RPMI7951 (cell line): ENCODE measurements at regions not wholly inside any gene's neighbourhood (a gene's known extent, or its start where the extent isn't known, plus 50 kb on each side); places are given as distances from the start of the nearest gene placed in this dataset.
"Not testable (repeated sequence)": the region's sequence is repeated elsewhere in the genome, so short reads cannot be mapped to it uniquely, and the experiment has no call there.

Source experiments
- DNase-seq: peaks from one replicate; pipeline ENCODE4 v3.0.0-alpha.2; 2012; ENCODE audit warnings: low read depth

DNA sequence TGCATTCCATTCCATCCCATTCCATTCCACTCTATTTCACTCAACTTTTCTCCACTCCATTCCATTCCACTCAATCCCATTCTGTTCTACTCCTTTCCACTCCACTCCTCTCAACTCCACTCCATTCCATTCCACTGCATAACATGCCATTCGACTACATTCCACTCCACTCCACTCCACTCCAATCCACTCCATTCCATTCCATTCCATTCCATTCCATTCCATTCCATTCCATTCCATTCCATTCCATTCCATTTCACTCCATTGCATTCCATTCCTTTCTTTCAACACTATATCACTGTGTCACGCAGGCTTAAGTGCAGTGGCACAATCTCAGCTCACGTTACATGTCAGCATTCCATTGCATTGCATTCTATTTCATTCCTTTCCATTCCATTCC lies 1430.4 kb downstream of the TSPY10 start:
- not testable (repeated sequence) for DNase-seq

DNA sequence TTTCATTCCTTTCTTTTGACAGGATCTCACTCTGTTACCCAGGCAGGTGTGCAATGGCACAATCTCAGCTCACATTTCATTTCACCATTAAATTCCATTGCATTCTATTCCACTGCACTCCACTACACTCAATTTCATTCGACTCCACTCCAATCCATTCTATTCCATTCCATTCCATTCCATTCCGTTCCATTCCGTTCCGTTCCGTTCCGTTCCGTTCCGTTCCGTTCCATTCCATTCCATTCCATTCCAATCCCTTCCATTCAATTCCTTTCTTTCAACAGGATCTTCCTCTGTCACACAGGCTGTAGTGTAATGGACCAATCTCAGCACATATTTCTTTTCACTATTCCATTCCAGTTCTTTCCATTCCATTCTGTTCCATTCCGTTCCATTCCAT lies 1445.7 kb downstream of the TSPY10 start:
- no peak for DNase-seq

DNA sequence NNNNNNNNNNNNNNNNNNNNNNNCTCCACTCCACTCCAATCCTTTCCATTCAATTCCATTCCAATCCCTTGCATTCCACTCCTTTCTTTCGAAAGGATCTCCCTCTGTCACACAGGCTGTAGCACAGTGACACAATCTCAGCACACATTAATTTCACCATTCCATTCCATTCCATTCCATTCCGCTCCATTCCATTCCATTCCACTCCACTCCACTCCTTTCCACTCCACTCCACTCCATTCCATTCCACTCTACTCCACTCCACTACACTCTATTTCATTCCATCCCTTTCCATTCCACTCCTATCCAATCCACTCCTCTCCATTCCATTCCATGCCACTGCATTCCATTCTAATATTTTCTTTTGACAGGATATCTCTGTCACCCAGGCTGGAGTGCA lies 1459.0 kb downstream of the TSPY10 start:
- DNase-seq = no peak

DNA sequence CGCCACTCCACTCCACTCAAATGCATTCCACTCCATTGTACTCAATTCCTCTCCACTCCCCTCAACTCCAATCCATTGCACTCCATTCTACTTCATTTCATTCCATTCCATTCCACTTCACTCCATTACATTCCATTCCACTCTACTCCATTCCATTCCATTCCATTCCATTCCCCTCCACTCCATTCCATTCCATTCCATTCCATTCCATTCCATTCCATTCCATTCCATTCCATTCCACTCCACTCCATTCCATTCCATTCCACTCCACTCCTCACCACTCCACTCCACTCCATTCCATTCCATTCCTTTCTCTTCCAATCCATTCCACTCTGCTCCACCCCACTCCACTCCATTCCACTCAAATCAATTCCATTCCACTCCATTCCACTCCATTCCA lies 1459.9 kb downstream of the TSPY10 start:
- DNase-seq = no peak

DNA sequence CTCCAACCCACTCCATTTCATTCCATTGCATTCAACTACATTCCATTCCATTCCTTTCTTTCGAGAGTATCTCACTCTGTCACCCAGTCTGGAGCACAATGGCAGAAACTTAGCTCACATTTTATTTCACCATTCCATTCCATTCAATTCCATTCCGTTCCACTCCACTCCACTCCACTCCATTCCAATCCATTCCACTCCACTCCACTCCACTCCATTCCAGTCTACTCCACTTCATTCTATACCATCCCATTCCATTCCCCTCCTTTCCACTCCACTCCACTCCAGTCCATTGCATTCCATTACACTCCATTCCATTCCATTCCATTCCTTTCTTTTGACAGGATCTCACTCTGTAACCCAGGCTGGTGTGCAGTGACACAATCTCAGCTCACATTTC lies 1466.3 kb downstream of the TSPY10 start:
- no peak for DNase-seq

DNA sequence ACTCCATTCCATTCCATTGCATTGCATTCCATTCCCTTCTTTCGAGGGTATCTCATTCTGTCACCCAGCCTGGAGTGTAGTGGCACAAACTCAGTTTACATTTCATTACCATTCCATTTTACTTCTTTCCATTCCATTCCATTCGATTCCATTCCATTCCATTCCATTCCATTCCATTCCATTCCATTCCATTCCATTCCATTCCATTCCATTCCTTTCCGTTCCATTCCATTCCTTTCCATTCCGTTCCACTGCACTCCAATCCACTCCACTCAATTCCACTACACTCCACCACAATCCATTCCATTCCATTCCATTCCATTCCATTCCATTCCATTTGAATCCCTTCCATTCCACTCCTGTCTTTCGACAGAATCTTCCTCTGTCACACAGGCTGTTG lies 1472.0 kb downstream of the TSPY10 start:
- not testable (repeated sequence) for DNase-seq

DNA sequence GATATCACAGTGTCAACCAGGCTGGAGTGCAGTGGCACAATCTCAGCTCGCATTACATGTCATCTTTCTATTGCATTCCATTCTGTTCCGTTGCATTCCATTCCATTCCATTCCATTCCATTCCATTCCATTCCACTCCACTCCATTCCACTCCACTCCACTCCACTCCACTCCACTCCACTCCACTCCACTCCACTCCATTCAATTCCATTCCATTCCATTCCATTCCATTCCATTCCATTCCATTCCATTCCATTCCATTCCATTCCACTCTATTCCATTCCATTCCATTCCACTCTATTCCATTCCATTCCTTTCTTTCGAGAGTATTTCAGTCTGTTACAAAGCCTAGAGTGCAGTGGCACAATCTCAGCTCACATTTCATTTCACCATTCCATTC lies 1486.5 kb downstream of the TSPY10 start:
- not testable (repeated sequence) for DNase-seq

DNA sequence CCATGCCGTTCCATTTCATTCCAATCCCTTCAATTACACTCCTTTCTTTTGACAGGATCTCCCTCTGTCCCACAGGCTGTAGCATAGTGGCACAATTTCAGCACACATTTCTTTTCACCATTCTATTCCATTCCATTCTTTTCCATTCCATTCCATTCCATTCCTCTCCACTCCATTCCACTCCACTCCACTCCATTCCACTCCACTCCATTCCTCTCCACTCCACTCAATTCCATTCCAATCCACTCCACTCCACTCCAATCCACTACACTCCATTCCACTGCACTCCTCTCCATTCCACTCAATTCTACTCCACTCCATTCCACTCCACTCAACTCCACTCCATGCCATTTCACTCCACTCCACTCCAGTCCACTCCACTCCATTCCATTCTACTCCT lies 1495.1 kb downstream of the TSPY10 start:
- DNase-seq = no peak

DNA sequence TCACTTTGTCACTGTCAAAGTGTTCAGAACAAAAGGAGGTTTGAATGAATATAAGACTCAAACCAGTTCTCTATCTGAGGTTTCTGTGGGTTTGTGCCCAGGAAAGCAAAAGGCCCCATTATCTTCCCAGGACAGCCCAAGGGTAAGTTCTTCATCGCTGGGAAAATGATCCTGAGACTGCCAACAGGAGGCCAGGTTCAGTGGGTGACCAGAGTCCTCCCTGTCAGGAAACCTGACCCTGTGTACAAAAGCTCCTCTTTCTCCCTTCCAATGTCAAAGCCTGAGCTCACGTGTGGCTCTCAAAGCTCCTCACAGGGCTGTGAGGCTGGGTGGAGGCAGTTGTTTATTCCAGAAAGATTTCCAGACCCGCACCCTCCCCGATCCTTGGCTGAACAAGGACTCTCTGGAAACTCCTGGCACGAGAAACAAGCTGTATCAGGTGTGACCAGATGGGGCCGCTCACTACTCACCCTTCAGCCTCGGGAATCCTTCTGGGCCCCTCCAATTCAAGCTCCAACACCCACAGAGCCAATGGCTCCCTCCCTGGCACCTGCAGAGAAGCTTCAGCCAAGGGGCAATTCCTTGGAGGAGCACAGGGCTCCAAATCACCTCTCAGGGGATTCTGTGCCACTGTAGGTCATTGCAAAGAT lies 1516.7 kb downstream of the TSPY10 start:
- no peak for DNase-seq

DNA sequence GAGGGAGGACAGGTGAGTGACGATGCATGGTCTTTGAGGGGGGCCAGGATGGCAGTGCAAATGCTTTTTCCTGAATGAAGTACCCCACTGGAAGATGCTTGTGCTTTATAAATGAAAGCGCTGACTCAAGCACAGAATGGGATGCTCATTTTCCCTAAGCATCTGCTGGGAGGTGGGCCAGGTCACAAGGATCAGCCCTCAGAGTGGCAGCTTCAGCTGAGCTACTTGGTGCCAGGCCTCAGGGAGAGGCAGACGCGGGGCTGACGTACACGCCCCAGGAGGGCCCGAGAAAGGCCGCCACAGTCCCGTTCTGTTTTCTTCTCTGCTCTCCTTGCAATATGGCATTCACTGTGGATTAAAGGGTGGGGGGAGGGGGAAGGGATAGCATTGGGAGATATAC lies 1535.8 kb downstream of the TSPY10 start:
- DNase-seq = no peak

DNA sequence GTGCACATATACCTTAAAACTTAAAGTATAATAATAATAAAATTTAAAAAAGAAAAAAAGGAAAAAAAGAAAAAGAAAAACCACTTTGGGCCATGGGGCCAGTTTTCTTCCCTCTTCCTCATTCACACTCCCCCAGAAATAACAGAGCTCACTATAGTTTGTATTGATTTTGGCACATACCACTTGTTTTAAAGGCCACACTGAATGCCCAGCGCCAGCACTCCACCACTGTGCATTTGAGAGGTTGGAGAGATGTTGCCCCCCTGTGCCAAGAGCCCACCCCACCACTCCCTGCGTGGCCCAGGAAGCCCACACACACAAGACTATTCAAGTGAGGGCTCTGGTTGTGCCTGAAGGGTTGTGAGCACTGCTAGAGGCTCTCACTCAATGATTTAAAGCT lies 1536.3 kb downstream of the TSPY10 start:
- no peak for DNase-seq

DNA sequence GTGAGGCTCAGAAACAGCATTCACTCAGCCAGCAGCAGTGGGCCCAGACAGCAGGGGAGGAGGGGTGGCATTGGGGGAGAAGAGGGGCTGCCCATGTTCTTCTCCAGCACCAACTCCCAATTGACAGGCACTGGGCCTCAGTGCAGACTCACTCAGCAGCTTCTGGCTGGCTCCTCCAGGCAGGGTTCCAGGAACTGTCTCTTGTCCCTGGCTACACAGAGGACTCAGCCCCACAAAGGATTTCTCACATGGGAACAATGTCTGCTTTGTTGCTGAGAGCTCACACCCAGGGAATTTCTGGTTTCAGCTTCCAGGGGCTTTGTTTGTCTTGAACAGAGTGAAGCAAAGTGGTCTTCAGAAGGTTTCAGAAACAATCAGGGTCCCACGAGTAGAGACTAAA lies 1536.7 kb downstream of the TSPY10 start:
- no peak for DNase-seq

DNA sequence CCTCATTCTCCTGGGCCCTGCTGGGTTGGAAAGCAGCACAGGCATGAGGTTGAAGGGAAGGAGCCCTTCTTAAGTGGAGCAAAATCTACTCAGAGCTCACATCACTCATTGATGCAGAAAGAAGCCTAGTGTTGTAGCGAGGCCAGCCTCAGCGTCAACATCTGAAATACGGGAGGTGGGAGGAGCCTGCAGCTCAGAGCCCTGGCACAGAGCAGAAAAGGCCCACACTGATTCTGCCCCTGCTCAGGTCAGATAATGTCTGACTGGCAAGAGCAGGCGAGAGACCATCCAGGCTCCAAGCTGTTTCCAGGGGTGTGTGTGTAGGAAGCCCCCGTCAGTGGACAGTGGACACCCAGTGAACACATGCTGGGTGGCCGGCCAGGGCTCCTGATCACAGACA lies 1541.6 kb downstream of the TSPY10 start:
- no peak for DNase-seq

DNA sequence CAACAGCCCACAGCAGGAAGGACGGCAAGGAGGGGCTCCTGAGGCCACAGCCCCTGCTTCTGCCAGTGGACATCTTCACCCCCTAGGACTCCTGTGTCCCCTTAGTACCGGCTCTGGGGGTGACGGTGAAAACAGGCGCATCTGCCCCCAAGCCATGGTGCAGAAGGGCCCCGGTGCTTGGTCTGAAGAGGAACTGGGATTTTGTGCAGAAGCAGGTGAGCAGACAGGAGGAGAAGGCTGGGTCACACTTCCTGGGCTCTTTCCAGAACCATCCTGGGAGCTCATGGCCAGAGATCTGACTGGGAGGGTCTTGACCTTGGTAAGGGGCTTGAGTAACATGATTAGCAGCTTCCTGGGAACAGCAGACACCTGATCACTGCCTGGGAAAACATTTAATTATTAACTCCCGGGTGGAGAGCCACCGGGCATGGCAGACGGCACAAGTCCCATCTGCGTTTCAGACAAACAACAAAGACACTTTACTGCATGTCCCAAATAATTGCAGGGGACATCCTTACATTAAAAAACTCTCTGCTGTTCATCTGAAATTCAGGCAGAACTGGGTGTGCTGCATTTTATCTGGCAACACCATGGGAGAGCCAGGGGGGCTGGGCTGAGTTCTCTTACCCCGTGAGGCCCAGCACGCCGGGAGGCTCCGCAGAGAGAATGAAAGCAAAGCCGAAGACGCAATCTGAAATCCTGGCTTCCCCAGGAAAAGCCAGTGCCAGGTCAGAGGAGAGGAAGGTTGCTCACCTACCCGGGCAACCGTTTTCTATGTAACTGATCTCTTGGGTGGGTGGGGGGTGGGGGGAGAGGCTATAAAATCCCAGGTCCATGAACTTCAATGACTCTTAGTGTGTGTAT lies 1542.8 kb downstream of the TSPY10 start:
- peak; percentile 0 for DNase-seq

DNA sequence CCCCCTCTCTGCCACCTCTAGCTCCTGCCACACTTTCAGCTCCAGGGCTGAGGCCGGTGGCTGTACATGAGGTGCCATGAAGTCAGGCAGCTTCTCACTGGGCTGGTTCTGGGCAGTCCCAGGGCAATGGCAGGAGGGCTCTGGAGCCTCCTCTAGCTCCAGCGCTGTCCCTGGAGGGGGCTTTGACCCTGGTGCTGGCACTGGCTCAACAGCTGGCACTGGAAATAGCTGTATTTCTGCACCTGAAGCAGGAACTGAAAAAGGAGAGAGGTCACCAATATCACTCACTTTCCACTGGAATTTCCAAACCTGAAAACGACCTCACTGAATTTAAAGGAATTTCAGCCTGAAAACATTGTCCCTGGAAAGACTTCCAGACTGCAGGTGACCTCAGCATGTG lies 1558.1 kb downstream of the TSPY10 start:
- not testable (repeated sequence) for DNase-seq

DNA sequence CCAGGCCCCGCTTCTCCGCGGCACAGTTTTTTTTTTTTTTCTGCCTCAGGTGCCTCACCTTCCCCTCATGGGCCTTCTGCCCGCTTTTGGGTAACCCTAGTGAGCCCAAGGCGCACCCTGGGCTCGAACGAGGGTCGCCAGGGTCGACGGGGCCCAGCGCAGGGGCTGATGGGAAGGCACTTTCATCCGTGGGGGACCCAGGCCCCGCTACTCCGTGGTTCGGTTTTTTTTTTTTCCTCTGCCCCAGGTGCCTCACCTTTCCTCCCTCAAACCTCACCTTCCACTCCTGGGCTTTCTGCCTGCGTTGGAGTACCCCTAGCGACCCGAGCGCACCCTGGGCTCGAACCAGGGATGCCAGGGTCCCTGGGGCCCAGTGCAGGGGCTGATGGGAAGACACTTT lies 1569.8 kb downstream of the TSPY10 start:
- DNase-seq = not testable (repeated sequence)

DNA sequence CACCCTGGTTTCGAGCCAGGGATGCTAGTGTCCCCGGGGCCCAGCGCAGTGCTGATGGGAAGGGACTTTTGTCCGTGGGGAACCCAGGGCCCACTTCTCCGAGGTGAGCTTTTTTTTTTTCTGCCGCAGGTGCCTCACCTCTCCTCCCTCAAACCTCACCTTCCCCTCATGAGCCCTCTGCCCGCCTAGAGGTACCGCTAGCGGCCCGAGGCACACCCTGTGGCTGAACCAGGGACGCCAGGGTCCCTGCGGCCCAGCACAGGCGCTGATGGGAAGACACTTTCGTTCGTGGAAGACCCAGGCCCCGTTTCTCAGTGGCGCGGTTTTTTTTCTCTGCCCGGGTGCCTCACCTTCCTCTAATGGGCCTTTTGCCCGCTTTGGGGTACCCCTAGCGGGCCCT lies 1570.7 kb downstream of the TSPY10 start:
- not testable (repeated sequence) for DNase-seq

DNA sequence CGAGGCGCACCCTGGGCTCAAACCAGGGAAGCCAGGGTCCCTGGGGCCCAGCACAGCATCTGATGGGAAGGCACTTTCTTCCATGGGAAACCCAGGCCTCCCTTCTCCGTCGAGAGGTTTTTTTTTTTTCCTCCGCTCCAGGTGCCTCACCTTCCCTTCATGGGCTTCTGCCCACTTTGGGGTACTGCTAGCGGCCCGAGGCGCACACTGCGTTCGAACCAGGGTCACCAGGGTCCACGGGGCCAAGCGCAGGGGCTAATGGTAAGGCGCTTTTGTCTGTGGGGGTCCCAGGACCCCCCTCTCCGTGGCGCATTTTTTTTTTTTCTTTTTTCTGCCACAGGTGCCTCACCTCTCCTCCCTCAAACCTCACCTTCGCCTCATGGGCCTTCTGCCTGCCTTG lies 1571.3 kb downstream of the TSPY10 start:
- DNase-seq = no peak

DNA sequence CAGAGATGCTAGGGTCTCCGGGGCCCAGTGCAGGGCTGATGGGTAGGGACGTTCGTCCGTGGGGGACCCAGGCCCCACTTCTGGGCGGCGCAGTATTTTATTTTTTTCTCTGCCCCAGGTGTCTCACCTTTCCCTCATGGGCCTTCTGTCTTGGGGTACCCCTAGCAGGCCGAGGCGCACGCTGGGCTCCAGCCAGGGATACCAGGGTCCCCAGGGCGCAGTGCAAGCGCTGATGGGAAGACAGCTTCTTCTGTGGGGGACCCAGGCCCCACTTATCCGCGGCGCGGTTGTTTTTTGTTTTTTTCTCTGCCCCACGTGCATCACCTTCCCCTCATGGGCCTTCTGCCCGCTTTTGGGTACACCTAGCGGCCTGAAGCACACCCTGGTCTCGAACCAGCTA lies 1572.8 kb downstream of the TSPY10 start:
- not testable (repeated sequence) for DNase-seq

DNA sequence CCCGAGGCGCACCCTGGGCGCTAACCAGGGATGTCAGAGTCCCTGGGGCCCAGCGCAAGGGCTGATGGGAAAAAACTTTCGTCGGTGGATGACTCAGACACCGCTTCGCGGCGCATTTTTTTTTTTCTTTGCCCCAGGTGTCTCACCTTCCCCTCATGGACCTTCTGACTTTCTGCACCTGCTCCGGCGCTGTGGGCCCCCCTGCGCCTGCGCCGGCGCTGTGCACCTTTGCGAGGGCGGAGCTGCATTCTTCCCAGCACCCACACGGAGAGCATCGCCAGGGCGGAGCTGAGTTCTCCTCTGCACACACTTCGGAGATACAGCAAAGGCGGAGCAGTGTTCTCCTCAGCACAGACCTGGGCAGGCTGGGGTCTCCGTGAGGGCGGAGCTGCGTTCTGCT lies 1575.3 kb downstream of the TSPY10 start:
- not testable (repeated sequence) for DNase-seq

DNA sequence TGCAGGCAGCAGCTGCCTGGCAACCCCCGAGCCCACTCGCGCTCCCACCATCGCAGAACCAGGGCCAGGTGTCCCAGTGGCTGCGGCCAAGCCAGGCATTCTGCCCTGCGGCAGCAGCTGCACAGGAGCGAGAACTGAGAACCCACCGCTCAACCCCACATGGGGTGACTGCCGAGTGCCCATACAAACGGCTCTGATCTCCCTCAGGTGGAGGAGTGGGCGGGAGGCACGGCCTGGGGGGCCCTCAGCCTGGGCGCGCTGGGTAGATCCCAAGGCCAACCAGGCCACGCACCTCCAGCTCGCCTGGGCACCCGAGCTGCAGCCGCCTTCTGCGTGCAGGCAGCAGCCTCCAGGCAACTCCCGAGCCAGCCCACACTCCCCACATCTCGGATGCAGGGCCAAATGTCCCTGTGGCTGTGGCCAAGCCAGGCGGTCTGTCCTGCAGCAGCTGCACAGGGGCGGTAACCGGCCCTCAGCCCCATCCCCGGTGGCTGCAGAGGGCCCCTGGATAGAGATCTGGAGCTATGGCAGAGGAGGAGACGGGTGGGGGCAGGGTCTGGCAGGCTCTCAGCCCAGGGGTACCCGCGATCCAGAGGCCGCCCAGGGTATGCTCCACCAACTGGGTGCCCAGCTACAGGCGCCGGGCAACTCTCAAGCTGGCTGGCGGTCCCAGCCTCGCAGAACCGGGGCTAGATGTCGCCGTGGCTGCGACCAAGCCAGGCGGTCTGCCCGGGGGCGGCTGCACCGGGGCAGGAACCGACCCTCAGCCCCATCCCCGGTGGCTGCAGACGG lies 1579.6 kb downstream of the TSPY10 start:
- DNase-seq = not testable (repeated sequence)

DNA sequence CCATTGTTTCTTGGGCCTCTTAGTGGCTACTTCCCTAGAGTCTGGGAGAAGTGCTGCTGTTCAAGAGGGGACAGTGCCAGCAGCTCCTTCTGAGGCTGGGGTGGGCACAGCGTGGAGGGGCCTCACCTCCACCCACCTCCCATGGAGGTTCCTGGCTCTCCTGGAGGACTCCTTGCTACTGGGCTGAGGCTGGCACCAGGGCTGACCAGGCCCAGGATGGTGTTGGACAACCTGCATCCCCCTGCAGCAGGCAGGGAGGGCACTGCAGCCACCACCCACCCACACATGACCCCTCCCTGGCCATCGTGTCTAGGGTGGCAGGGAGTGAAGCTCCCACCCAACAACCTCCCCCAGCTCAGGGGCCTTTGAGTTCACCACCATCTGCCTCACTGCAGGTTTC lies 1549.3 kb upstream of the USP9Y start:
- DNase-seq = not testable (repeated sequence)

DNA sequence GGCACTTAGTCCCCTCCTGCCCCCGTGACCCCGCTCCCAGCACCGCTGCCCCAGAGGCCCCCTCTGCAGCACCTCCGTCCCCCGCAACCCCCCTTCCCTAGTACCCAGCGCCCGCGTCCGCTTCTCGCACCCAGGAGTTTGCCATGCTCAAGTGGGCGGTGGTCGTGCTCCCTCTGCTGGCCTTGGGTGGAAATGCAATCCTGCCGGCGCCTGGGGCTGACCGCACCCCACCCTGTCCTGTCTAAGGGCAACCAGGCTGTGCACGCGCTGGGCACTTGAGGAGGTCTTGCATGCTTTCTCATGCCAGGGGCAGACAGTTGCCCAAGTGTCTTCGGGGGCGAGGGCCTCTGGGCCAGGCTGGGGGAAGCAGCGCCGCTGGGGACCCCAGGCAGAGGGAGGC lies 1544.9 kb upstream of the USP9Y start:
- DNase-seq = not testable (repeated sequence)
